B cell (primary cell): ENCODE measurements at regions not wholly inside any gene's neighbourhood (a gene's known extent, or its start where the extent isn't known, plus 50 kb on each side); places are given as distances from the start of the nearest gene placed in this dataset.

Source experiments
- ATAC-seq: fragments of 200-7000 bp; cut with Tn5 transposase; one replicate; pipeline ENCODE4 v1.10.0; 2021; ENCODE audit warnings: low read depth, mild to moderate bottlenecking, moderate number of reproducible peaks, moderate library complexity
- CTCF ChIA-PET: fragments of 350-600 bp; sonication (Branson Sonifier 250); formaldehyde crosslinking; loops from one replicate; lab custom pipeline; 2021; ENCODE audit warnings: antibody characterized with exemption, inconsistent platforms; lab: Charles Lee
- POLR2A ChIA-PET: fragments of 350-600 bp; sonication (Branson Sonifier 250); formaldehyde crosslinking; loops from one replicate; lab custom pipeline; 2021; ENCODE audit warnings: antibody characterized with exemption; lab: Charles Lee
- DNase-seq: peaks from one replicate; pipeline ENCODE4 v3.0.0; 2013
- H2AFZ ChIP-seq: 2 replicates; pipeline ENCODE4 v1.6.1; 2012; ENCODE audit warnings: mild to moderate bottlenecking, low read depth, low read length; ENCODE audit not compliant: insufficient read depth, poor library complexity, severe bottlenecking
- H3K27ac ChIP-seq, 2 donors: 1 replicate in 1 of 2; 2 replicates in 1 of 2; pipeline ENCODE4 v1.5.1; 2012 to 2013; ENCODE audit warnings: low read length in 2 of 2, mild to moderate bottlenecking in 2 of 2, moderate library complexity in 1 of 2
- H3K27me3 ChIP-seq, 4 experiments: fragments of 200-600 bp in 1 of 4; sonication (generic) in 1 of 4; replicated peaks in 1 of 4; 1 replicate in 2 of 4; 2 replicates in 2 of 4; pipeline versions ENCODE4 v1.6.1 to v1.7.0; 2013 to 2016; ENCODE audit warnings: low read length in 3 of 4, mild to moderate bottlenecking in 2 of 4, mixed read lengths in 1 of 4, moderate library complexity in 1 of 4; ENCODE audit not compliant: insufficient read depth in 4 of 4, control insufficient read depth in 3 of 4; ENCODE audit errors: control extremely low read depth in 1 of 4
- H3K36me3 ChIP-seq, 2 experiments: replicated peaks in 1 of 2; 1 replicate in 1 of 2; 2 replicates in 1 of 2; pipeline versions ENCODE4 v1.6.1 to v1.7.1; 2013; ENCODE audit warnings: low read length in 1 of 2; ENCODE audit not compliant: insufficient read depth in 2 of 2, control insufficient read depth in 1 of 2; ENCODE audit errors: control extremely low read depth in 1 of 2, extremely low read depth in 1 of 2
- H3K4me1 ChIP-seq, 2 donors: fragments of 200-600 bp in 1 of 2; sonication (generic) in 1 of 2; 1 replicate in 1 of 2; 2 replicates in 1 of 2; pipeline versions ENCODE4 v1.5.1 to v1.6.1; 2013 to 2017; ENCODE audit warnings: low read length in 2 of 2; ENCODE audit not compliant: control insufficient read depth in 2 of 2, insufficient read depth in 2 of 2
- H3K4me2 ChIP-seq: replicated peaks from 2 replicates; pipeline ENCODE3; 2012; ENCODE audit warnings: mild to moderate bottlenecking, low read depth, low read length; ENCODE audit not compliant: poor library complexity, severe bottlenecking
- H3K4me3 ChIP-seq, 5 experiments: fragments of 200-600 bp in 1 of 5; sonication (generic) in 1 of 5; 1 replicate in 3 of 5; 2 replicates in 2 of 5; pipeline versions ENCODE4 v1.5.1 to v1.7.0; 2011 to 2016; ENCODE audit warnings: low read length in 4 of 5, mild to moderate bottlenecking in 4 of 5, low read depth in 2 of 5, control low read depth in 1 of 5, moderate library complexity in 1 of 5; ENCODE audit not compliant: insufficient read depth in 1 of 5; ENCODE audit errors: control extremely low read depth in 1 of 5, extremely low read depth in 1 of 5
- H3K79me2 ChIP-seq: fragments of 200-600 bp; sonication (generic); one replicate; pipeline ENCODE4 v1.6.0; 2016; ENCODE audit warnings: low read length; ENCODE audit not compliant: control insufficient read depth, insufficient read depth
- H3K9ac ChIP-seq: fragments of 200-600 bp; sonication (generic); 2 replicates; pipeline ENCODE4 v1.6.1; 2017; ENCODE audit warnings: mild to moderate bottlenecking, low read length, moderate library complexity
- H3K9me3 ChIP-seq, 3 donors: one replicate each; pipeline versions ENCODE4 v1.6.1 to v1.7.1; 2013; ENCODE audit warnings: low read length in 2 of 3; ENCODE audit not compliant: control insufficient read depth in 2 of 3, insufficient read depth in 1 of 3; ENCODE audit errors: control extremely low read depth in 1 of 3
- H4K20me1 ChIP-seq: 2 replicates; pipeline ENCODE4 v1.6.0; 2012; ENCODE audit warnings: mild to moderate bottlenecking, low read length; ENCODE audit not compliant: insufficient read depth, control insufficient read depth, poor library complexity, severe bottlenecking
- H3K27ac Mint-ChIP-seq: one replicate; pipeline ENCODE4 v1.8.0; 2021; ENCODE audit warnings: mixed read lengths
- H3K27me3 Mint-ChIP-seq: one replicate; pipeline ENCODE4 v1.8.0; 2021; ENCODE audit warnings: mixed read lengths
- H3K4me1 Mint-ChIP-seq: one replicate; pipeline ENCODE4 v1.8.0; 2021; ENCODE audit warnings: mixed read lengths
- H3K4me3 Mint-ChIP-seq: one replicate; pipeline ENCODE4 v1.8.0; 2021; ENCODE audit warnings: mixed read lengths
- H3K9me3 Mint-ChIP-seq: one replicate; pipeline ENCODE4 v1.8.0; 2022; ENCODE audit warnings: mixed read lengths; ENCODE audit not compliant: insufficient read depth
- CTCF ChIP-seq: fragments of 200-600 bp; IDR thresholded peaks from one replicate; pipeline ENCODE4 v1.8.0; 2022; ENCODE audit warnings: antibody characterized with exemption, mild to moderate bottlenecking
- EZH2 ChIP-seq: IDR thresholded peaks from 2 replicates; pipeline ENCODE4 v1.6.1; 2012; ENCODE audit warnings: borderline replicate concordance, low read depth, mild to moderate bottlenecking, moderate library complexity, low read length; ENCODE audit not compliant: insufficient read depth, poor library complexity, severe bottlenecking
- WGBS: methylation state at CpG from one replicate; pipeline ENCODE4 v1.1.5; 2013; ENCODE audit warnings: missing lambda C conversion rate; ENCODE audit not compliant: insufficient coverage; 5-methylcytosine and 5-hydroxymethylcytosine counted together
- intact Hi-C: fragments of 100-400 bp; cut with micrococcal nuclease; formaldehyde crosslinking; loops from one replicate; pipeline ENCODE4 v1.10.0; 2022

GRCh38 chr18:57910134-57910533 lies 107.0 kb upstream of the ATP8B1 start:
- Histone ChIP-seq H3K4me1 (no peaks in the 10 kb centered on the region), H4K20me1 (no peaks in the 10 kb centered on the region), H3K9ac (no peak overlapping the region), H3K9me3 (peaks cover 0 to 3% (median 0%) of the 10 kb centered on the region in 3 donors), H3K4me3 (no peak overlapping the region), H3K79me2 (no peaks in the 10 kb centered on the region), H2AFZ (no peak overlapping the region), H3K4me2 (no peak overlapping the region), H3K36me3 (no peaks in the 10 kb centered on the region), H3K27ac (no peak overlapping the region), H3K27me3 (peaks cover 0 to 6% (median 2%) of the 10 kb centered on the region in 4 experiments)
- peaks cover 14% of the 10 kb centered on the region for H3K27me3 Mint-ChIP-seq
- WGBS: 100% methylated on average over 2 of the region's 2 CpGs
- TF ChIP-seq CTCF: no peak
- no peak for TF ChIP-seq EZH2
- H3K9me3 Mint-ChIP-seq: no peaks in the 10 kb centered on the region
- ATAC-seq (no peak), DNase-seq (no peak)
- POLR2A ChIA-PET: no interaction called here
- no peak overlapping the region for H3K27ac Mint-ChIP-seq
- intact Hi-C loops: no loop called here
- no peaks in the 10 kb centered on the region for H3K4me1 Mint-ChIP-seq
- CTCF ChIA-PET: no interaction called here
- H3K4me3 Mint-ChIP-seq: no peak overlapping the region

- H3K4me3 ChIP-seq: no peak overlapping the region
- Mint-ChIP-seq H3K9me3 (no peaks in the 10 kb centered on the region), H3K27me3 (peaks cover 14% of the 10 kb centered on the region), H3K4me1 (no peaks in the 10 kb centered on the region), H3K27ac (no peak overlapping the region), H3K4me3 (no peak overlapping the region)
- H4K20me1 ChIP-seq: no peaks in the 10 kb centered on the region
- 97% methylated on average over 5 of the region's 7 CpGs for WGBS
- no peak overlapping the region for H3K9ac ChIP-seq
- no peak overlapping the region for H3K4me2 ChIP-seq
- TF ChIP-seq EZH2 (no peak), CTCF (no peak)
- no peaks in the 10 kb centered on the region for H3K4me1 ChIP-seq
- ChIA-PET CTCF (no interaction called here), POLR2A (no interaction called here)
- no peak overlapping the region for H2AFZ ChIP-seq
- no peak for DNase-seq
- peaks cover 0 to 6% (median 2%) of the 10 kb centered on the region in 4 experiments for H3K27me3 ChIP-seq
- peaks cover 0 to 3% (median 0%) of the 10 kb centered on the region in 3 donors for H3K9me3 ChIP-seq
- no peaks in the 10 kb centered on the region for H3K36me3 ChIP-seq
- no peak for ATAC-seq
- intact Hi-C loops: no loop called here
- H3K27ac ChIP-seq: no peak overlapping the region
- no peaks in the 10 kb centered on the region for H3K79me2 ChIP-seq
Measured at GRCh38 chr18:57909620-57910019, 106.5 kb upstream of the ATP8B1 start.
